A549 (cell line): ENCODE measurements at regions not wholly inside any gene's neighbourhood (a gene's known extent, or its start where the extent isn't known, plus 50 kb on each side); places are given as distances from the start of the nearest gene placed in this dataset.

Experiments used
- ATAC-seq, 2 experiments: fragments of 200-7000 bp in 1 of 2; fragments of >200 bp in 1 of 2; cut with Nextera tagmentation in 1 of 2; cut with Tn5 transposase in 1 of 2; 3 replicates each; pipeline versions ENCODE4 v1.8.0 to v1.9.1; 2018 to 2020; ENCODE audit warnings: mild to moderate bottlenecking in 1 of 2, moderate library complexity in 1 of 2
- CTCF ChIA-PET: fragments of 300-600 bp; sonication (Branson Sonifier 250); formaldehyde crosslinking; extraction: SDS; loops from one replicate; lab custom pipeline; 2021; ENCODE audit warnings: antibody characterized with exemption, inconsistent platforms; lab: Yijun Ruan, JAX
- POLR2A ChIA-PET: fragments of 350-600 bp; formaldehyde crosslinking; extraction: SDS; loops from one replicate; lab custom pipeline; 2021; ENCODE audit warnings: antibody characterized with exemption, inconsistent platforms; lab: Yijun Ruan, JAX
- DNase-seq, 2 experiments: peaks; one replicate each; pipeline versions ENCODE4 v3.0.0 to v3.0.0-alpha.2; 2011 to 2016; ENCODE audit warnings: low read depth in 1 of 2, low spot score in 1 of 2
- FAIRE-seq: peaks from 2 replicates; lab custom pipeline; 2011; peaks lifted over from hg19 to GRCh38; lab: Jason Lieb, UNC
- H3K27ac ChIP-seq, 2 experiments: fragments of >200 bp; sonication (Bioruptor Twin); formaldehyde crosslinking; 3 replicates each; pipeline ENCODE4 v1.5.1; 2016 to 2017
- H3K4me1 ChIP-seq: fragments of >200 bp; sonication (Bioruptor Twin); formaldehyde crosslinking; 3 replicates; pipeline ENCODE4 v1.6.1; 2016
- H3K4me2 ChIP-seq: fragments of >200 bp; sonication (Bioruptor Twin); formaldehyde crosslinking; 3 replicates; pipeline ENCODE4 v1.6.1; 2016
- H3K4me3 ChIP-seq: fragments of >200 bp; sonication (Bioruptor Twin); formaldehyde crosslinking; 3 replicates; pipeline ENCODE4 v1.5.1; 2016
- H3K9me3 ChIP-seq: fragments of >200 bp; sonication (Bioruptor Twin); formaldehyde crosslinking; 3 replicates; pipeline ENCODE4 v1.6.1; 2016
- BHLHE40 ChIP-seq: IDR thresholded peaks from 2 replicates; pipeline ENCODE4 v1.6.1; 2012; ENCODE audit warnings: low read depth, low read length, inconsistent platforms
- CTCF ChIP-seq: fragments of >200 bp; sonication (Bioruptor Twin); formaldehyde crosslinking; IDR thresholded peaks from 3 replicates; pipeline ENCODE4 v1.5.1; 2016
- EHF ChIP-seq: fragments of 250-450 bp; sonication (Bioruptor Pico); IDR thresholded peaks from 2 replicates; pipeline ENCODE4 v1.5.0; 2020; ENCODE audit warnings: mild to moderate bottlenecking
- FOSL2 ChIP-seq, 2 experiments: fragments of 450-650 bp in 1 of 2; fragments of >200 bp in 1 of 2; sonication (Bioruptor Twin) in 1 of 2; formaldehyde crosslinking; IDR thresholded peaks; 2 replicates each; pipeline versions ENCODE4 v1.5.0 to v1.6.1; 2016 to 2020; ENCODE audit warnings: mild to moderate bottlenecking in 1 of 2, moderate library complexity in 1 of 2
- FOXS1 ChIP-seq: fragments of 250-450 bp; sonication (Bioruptor Pico); IDR thresholded peaks from 2 replicates; pipeline ENCODE4 v1.5.0; 2020; ENCODE audit warnings: mild to moderate bottlenecking, moderate library complexity
- HMGXB4 ChIP-seq: fragments of 250-450 bp; sonication (Bioruptor Pico); IDR thresholded peaks from 2 replicates; pipeline ENCODE4 v1.5.0; 2021; ENCODE audit warnings: mild to moderate bottlenecking, moderate library complexity, borderline replicate concordance
- HOXA7 ChIP-seq: fragments of 250-450 bp; sonication (Bioruptor Pico); IDR thresholded peaks from 2 replicates; pipeline ENCODE4 v1.5.0; 2020; ENCODE audit warnings: mild to moderate bottlenecking, moderate library complexity
- HOXB13 ChIP-seq: fragments of 250-450 bp; sonication (Bioruptor Pico); IDR thresholded peaks from 2 replicates; pipeline ENCODE4 v1.5.0; 2020; ENCODE audit warnings: low read depth, mild to moderate bottlenecking, moderate library complexity
- KDM1A ChIP-seq: fragments of 200-600 bp; sonication (generic); IDR thresholded peaks from 2 replicates; pipeline ENCODE4 v1.6.1; 2016; ENCODE audit warnings: low read depth, mild to moderate bottlenecking
- MAZ ChIP-seq: fragments of 150-350 bp; IDR thresholded peaks from 2 replicates; pipeline ENCODE4 v1.6.1; 2014; ENCODE audit warnings: antibody characterized with exemption, low read depth, low read length, borderline replicate concordance
- MYC ChIP-seq: IDR thresholded peaks from 2 replicates; pipeline ENCODE4 v1.6.1; 2012; ENCODE audit warnings: mild to moderate bottlenecking, inconsistent platforms, low read length, improper control_type of control experiment, borderline replicate concordance
- NR3C1 ChIP-seq: fragments of >200 bp; sonication (Bioruptor Twin); formaldehyde crosslinking; IDR thresholded peaks from 3 replicates; pipeline ENCODE4 v1.6.1; 2017
- RARB ChIP-seq: fragments of 250-450 bp; sonication (Bioruptor Pico); IDR thresholded peaks from 2 replicates; pipeline ENCODE4 v1.8.0; 2021; ENCODE audit warnings: mild to moderate bottlenecking, moderate library complexity
- RCOR1 ChIP-seq: fragments of 150-350 bp; IDR thresholded peaks from 2 replicates; pipeline ENCODE4 v1.6.1; 2014; ENCODE audit warnings: antibody characterized with exemption, low read length, low read depth
- RFX5 ChIP-seq: fragments of 450-650 bp; IDR thresholded peaks from 2 replicates; pipeline ENCODE4 v1.7.1; 2014; ENCODE audit warnings: antibody characterized with exemption, mild to moderate bottlenecking, moderate library complexity
- RNF2 ChIP-seq: fragments of 200-600 bp; sonication (generic); IDR thresholded peaks from 2 replicates; pipeline ENCODE4 v1.6.1; 2016; ENCODE audit warnings: low read depth, mild to moderate bottlenecking, antibody characterized with exemption, moderate library complexity, borderline replicate concordance
- SMC3 ChIP-seq: fragments of >200 bp; sonication (Bioruptor Twin); formaldehyde crosslinking; IDR thresholded peaks from 3 replicates; pipeline ENCODE4 v1.6.1; 2018; ENCODE audit warnings: inconsistent platforms
- SREBF2 ChIP-seq: fragments of 450-650 bp; IDR thresholded peaks from 2 replicates; pipeline ENCODE4 v1.6.1; 2014; ENCODE audit warnings: mild to moderate bottlenecking, moderate library complexity
- TFCP2L1 ChIP-seq: fragments of 250-450 bp; sonication (Bioruptor Pico); IDR thresholded peaks from 2 replicates; pipeline ENCODE4 v1.5.0; 2021; ENCODE audit warnings: mild to moderate bottlenecking
- USF2 ChIP-seq: fragments of 450-650 bp; IDR thresholded peaks from 2 replicates; pipeline ENCODE4 v1.6.1; 2014; ENCODE audit warnings: antibody characterized with exemption
- WGBS: methylation state at CpG from one replicate; pipeline ENCODE4 v1.1.6; 2017; ENCODE audit errors: missing lambda C conversion rate; 5-methylcytosine and 5-hydroxymethylcytosine counted together
- TF ChIP-seq, protein P1 (sequence below): IDR thresholded peaks from 2 replicates; pipeline ENCODE4 v1.6.1; 2012; ENCODE audit warnings: low read depth, borderline replicate concordance
- TF ChIP-seq, protein P2 (sequence below): fragments of 150-350 bp; IDR thresholded peaks from 2 replicates; pipeline ENCODE4 v1.6.1; 2014; ENCODE audit warnings: low read depth, mild to moderate bottlenecking, low read length

GRCh38 chr2:199206536-199206935 lies 251.2 kb downstream of the SATB2 start:
- no peak for TF ChIP-seq CTCF
- TF ChIP-seq NR3C1: no peak
- TF ChIP-seq MAZ: no peak
- TF ChIP-seq BHLHE40: no peak
- TF ChIP-seq FOXS1: no peak
- no peak for TF ChIP-seq SMC3
- no peak for TF ChIP-seq HOXA7
- TF ChIP-seq KDM1A: no peak
- TF ChIP-seq RNF2: no peak
- TF ChIP-seq RCOR1: no peak
- TF ChIP-seq, protein P1, sequence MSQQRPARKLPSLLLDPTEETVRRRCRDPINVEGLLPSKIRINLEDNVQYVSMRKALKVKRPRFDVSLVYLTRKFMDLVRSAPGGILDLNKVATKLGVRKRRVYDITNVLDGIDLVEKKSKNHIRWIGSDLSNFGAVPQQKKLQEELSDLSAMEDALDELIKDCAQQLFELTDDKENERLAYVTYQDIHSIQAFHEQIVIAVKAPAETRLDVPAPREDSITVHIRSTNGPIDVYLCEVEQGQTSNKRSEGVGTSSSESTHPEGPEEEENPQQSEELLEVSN: no peak
- TF ChIP-seq, protein P2, sequence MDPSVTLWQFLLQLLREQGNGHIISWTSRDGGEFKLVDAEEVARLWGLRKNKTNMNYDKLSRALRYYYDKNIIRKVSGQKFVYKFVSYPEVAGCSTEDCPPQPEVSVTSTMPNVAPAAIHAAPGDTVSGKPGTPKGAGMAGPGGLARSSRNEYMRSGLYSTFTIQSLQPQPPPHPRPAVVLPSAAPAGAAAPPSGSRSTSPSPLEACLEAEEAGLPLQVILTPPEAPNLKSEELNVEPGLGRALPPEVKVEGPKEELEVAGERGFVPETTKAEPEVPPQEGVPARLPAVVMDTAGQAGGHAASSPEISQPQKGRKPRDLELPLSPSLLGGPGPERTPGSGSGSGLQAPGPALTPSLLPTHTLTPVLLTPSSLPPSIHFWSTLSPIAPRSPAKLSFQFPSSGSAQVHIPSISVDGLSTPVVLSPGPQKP: no peak
- TF ChIP-seq USF2: no peak
- no peak for TF ChIP-seq TFCP2L1 (CRISPR knock-in tag)
- TF ChIP-seq EHF (CRISPR knock-in tag): no peak
- TF ChIP-seq FOSL2 (IDR thresholded peaks at IDR 0.05): no peak
- no peak for TF ChIP-seq FOSL2 (CRISPR knock-in tag; IDR thresholded peaks at IDR 0.05)
- no peak for TF ChIP-seq HOXB13 (CRISPR knock-in tag)
- TF ChIP-seq RFX5: no peak
- WGBS: 0% methylated on average over 2 of the region's 9 CpGs

GRCh38 chr2:199202964-199203363 lies 254.8 kb downstream of the SATB2 start:
- CTCF ChIA-PET: no interaction called here
- ATAC-seq (no peak), FAIRE-seq (no peak), DNase-seq (no peak)
- Histone ChIP-seq H3K9me3 (no peaks in the 10 kb centered on the region), H3K4me2 (no peak overlapping the region), H3K27ac (no peak overlapping the region), H3K4me1 (no peaks in the 10 kb centered on the region), H3K4me3 (no peak overlapping the region)
- POLR2A ChIA-PET: no interaction called here
- TF ChIP-seq FOXS1 (no peak), RARB (CRISPR knock-in tag) (no peak), HMGXB4 (CRISPR knock-in tag) (no peak), MYC (no peak), SREBF2 (no peak)
- WGBS: 42% methylated on average over 5 of the region's 5 CpGs

More at GRCh38 chr2:199206536-199206935, 251.2 kb downstream of the SATB2 start:
- Histone ChIP-seq H3K27ac (no peak overlapping the region), H3K4me1 (no peaks in the 10 kb centered on the region), H3K4me3 (no peak overlapping the region), H3K9me3 (peaks cover under 1% of the 10 kb centered on the region; the same call in 1 of the 3 replicates), H3K4me2 (no peak overlapping the region)
- no peak for DNase-seq
- ATAC-seq: no peak; a peak in 1 of 6 replicates
- CTCF ChIA-PET: no interaction called here
- POLR2A ChIA-PET: no interaction called here
- FAIRE-seq: no peak
